ENCODE measurements at regions not wholly inside any gene's neighbourhood (a gene's known extent, or its start where the extent isn't known, plus 50 kb on each side); places are given as distances from the start of the nearest gene placed in this dataset.

DNA sequence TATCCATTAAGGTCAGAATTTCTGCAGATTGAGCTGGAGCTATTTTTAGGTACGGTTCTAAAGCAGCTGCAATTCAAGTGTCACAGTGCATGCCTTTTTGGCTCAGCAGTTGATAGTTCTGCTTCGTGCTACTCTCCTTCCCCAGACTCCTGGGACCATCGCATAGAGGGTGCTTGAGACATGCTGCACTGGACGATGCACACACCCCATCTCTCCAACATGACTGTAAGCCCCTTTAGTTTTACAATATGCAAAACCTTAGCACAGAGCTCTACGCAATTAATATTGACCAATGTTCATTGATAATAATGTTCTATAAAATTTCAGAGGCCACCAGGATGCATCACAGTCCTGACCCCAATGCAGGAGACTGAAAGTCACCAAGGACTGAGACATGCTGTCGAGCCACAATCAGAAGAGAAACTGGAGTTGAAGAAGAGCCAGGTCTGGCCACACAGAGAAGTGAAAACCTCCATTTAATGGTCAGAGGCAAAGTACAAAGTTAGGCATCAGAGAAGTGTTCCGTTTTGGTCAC, 120.9 kb upstream of the ZC3H12C start:
- Histone ChIP-seq H3K4me1 (peaks cover 21 to 25% (median 23%) of the 10 kb centered on the region in 4 donors), H3K27ac (replicated peaks in 1 of 4) (no peak overlapping the region)

DNA sequence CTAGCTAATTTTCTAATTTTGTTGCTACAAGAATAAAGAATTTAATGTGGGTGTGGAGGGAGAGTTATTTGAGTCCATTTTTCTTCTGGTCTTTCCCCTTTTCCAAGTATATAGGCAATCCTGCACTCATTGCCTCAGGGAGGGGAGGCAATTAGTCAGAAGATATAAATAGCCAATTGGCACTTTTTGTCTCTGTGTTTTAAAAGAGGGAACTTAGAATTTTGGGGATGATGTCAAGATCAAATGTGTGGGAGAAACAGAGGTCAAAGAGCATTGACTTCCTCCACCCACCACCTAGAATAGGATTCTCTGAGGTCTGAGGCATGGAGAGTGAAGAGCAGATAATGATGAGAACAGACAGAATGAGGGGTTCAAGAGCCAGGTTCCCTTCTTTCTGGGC, 120.3 kb upstream of the ZC3H12C start:
- intact Hi-C loops (cut with DNase I): no loop called here
- Histone ChIP-seq H3K4me1 (peaks cover 21 to 25% (median 23%) of the 10 kb centered on the region in 4 donors), H3K36me3 (no peaks in the 10 kb centered on the region), H3K4me3 (no peak overlapping the region), H3K27ac (replicated peaks in 1 of 4) (no peak overlapping the region), H3K27me3 (no peaks in the 10 kb centered on the region), H3K9me3 (no peaks in the 10 kb centered on the region)
- TF ChIP-seq POLR2AphosphoS5 (IDR thresholded peaks at IDR 0.05): no peak
- no peak for DNase-seq (ENCODE audit: extremely low spot score)

More for the DNA sequence above, 120.9 kb upstream of the ZC3H12C start:
- Histone ChIP-seq H3K36me3 (no peaks in the 10 kb centered on the region), H3K4me3 (no peak overlapping the region), H3K27me3 (no peaks in the 10 kb centered on the region), H3K9me3 (no peaks in the 10 kb centered on the region)
- TF ChIP-seq, protein P1, sequence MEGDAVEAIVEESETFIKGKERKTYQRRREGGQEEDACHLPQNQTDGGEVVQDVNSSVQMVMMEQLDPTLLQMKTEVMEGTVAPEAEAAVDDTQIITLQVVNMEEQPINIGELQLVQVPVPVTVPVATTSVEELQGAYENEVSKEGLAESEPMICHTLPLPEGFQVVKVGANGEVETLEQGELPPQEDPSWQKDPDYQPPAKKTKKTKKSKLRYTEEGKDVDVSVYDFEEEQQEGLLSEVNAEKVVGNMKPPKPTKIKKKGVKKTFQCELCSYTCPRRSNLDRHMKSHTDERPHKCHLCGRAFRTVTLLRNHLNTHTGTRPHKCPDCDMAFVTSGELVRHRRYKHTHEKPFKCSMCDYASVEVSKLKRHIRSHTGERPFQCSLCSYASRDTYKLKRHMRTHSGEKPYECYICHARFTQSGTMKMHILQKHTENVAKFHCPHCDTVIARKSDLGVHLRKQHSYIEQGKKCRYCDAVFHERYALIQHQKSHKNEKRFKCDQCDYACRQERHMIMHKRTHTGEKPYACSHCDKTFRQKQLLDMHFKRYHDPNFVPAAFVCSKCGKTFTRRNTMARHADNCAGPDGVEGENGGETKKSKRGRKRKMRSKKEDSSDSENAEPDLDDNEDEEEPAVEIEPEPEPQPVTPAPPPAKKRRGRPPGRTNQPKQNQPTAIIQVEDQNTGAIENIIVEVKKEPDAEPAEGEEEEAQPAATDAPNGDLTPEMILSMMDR (IDR thresholded peaks at IDR 0.05): no peak
- TF ChIP-seq POLR2AphosphoS5 (IDR thresholded peaks at IDR 0.05) (no peak), POLR2A (IDR thresholded peaks at IDR 0.05; ENCODE audit: low read depth) (no peak), EP300 (IDR thresholded peaks at IDR 0.05) (no peak)
- intact Hi-C loops (cut with DNase I): no loop called here
- no peak for DNase-seq (ENCODE audit: extremely low spot score)
- WGBS: 45% methylated on average over 7 of the region's 7 CpGs

DNA sequence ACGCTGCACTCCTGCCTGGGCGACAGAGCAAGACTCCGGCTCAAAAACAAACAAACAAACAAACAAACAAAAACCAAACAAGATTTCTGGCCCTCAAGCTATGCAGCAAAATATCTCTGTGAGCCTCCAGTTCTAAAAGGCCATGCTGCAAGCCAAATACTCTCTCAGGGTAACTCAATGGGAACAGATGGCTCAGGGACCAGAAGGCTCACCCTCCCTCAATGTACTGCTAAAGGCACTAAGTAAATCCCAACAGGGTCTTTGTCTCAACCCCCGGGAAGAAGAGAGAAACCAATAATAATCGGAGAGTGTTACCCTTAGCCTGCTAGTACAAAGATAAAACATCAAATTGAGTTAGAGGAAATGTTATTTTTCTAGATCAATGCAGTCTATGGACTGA, 119.7 kb upstream of the ZC3H12C start:
- DNase-seq (ENCODE audit: extremely low spot score): no peak
- no peak overlapping the region for H3K4me3 ChIP-seq
- peaks cover 21 to 25% (median 23%) of the 10 kb centered on the region in 4 donors for H3K4me1 ChIP-seq
- 88% methylated on average over 5 of the region's 5 CpGs for WGBS
- intact Hi-C loops (cut with DNase I): no loop called here
- TF ChIP-seq, protein P1 (IDR thresholded peaks at IDR 0.05): no peak
- TF ChIP-seq POLR2A (IDR thresholded peaks at IDR 0.05; ENCODE audit: low read depth) (no peak), EP300 (IDR thresholded peaks at IDR 0.05) (no peak), POLR2AphosphoS5 (IDR thresholded peaks at IDR 0.05) (no peak)
- H3K36me3 ChIP-seq: no peaks in the 10 kb centered on the region
- no peaks in the 10 kb centered on the region for H3K27me3 ChIP-seq
- H3K9me3 ChIP-seq: no peaks in the 10 kb centered on the region
- H3K27ac ChIP-seq (replicated peaks in 1 of 4): no peak overlapping the region

DNA sequence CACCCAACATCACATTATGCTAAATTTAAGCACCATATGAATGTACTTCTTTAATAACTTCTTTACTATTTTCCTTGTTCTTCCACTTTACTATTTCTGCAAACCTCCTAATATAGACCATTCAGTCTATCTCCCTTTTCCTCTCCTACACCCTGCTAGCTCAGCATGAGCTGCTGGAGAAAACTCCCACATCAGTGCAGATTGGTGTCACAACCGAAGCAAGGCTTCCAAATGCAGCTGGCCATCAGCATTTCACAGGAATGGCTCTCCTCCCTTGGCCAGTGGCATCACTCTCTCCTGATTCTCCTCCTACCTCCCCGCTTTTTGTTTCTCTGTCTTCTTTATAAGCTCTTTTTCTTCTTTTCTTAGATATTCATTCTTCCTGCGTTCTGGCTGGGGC, 118.7 kb upstream of the ZC3H12C start:
- WGBS: 86% methylated on average over 3 of the region's 3 CpGs
- Histone ChIP-seq H3K36me3 (no peaks in the 10 kb centered on the region), H3K27ac (replicated peaks in 1 of 4) (no peak overlapping the region), H3K4me3 (no peak overlapping the region), H3K9me3 (no peaks in the 10 kb centered on the region), H3K4me1 (peaks cover 21 to 25% (median 23%) of the 10 kb centered on the region in 4 donors), H3K27me3 (no peaks in the 10 kb centered on the region)
- TF ChIP-seq POLR2AphosphoS5 (IDR thresholded peaks at IDR 0.05): no peak
- no peak for TF ChIP-seq POLR2A (IDR thresholded peaks at IDR 0.05; ENCODE audit: low read depth)
- no peak for TF ChIP-seq EP300 (IDR thresholded peaks at IDR 0.05)
- TF ChIP-seq, protein P1 (IDR thresholded peaks at IDR 0.05): no peak
- no peak for DNase-seq (ENCODE audit: extremely low spot score)
- intact Hi-C loops (cut with DNase I): no loop called here

DNA sequence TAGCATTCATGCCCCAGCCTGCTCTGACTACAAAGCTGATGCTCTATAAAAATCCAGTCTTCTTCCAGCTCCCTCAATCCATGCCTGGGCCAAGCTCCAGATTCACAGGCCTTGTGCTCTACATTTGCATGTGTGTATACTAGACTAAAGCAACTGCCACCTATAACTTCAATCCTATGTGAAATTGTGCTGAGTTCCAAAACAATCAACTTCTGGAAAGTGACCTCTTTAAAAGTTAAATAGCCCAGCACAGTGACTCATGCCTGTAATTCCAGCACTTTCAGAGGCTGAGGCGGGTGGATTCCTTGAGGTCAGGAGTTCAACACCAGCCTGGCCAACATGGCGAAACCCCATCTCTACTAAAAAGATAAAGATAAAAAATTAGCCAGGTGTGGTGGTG, 114.3 kb upstream of the ZC3H12C start:
- TF ChIP-seq EP300 (IDR thresholded peaks at IDR 0.05) (no peak), POLR2AphosphoS5 (IDR thresholded peaks at IDR 0.05) (no peak), POLR2A (IDR thresholded peaks at IDR 0.05; ENCODE audit: low read depth) (no peak)
- TF ChIP-seq, protein P1 (IDR thresholded peaks at IDR 0.05): no peak
- intact Hi-C loops (cut with DNase I): loop anchor here (5.0 kb wide), 1 partner anchor 48 kb away; no protein-coding TSS in a partner anchor
- no peak for DNase-seq (ENCODE audit: extremely low spot score)
- Histone ChIP-seq H3K27ac (replicated peaks in 1 of 4) (no peak overlapping the region), H3K4me3 (no peak overlapping the region), H3K4me1 (no peaks in the 10 kb centered on the region), H3K27me3 (no peaks in the 10 kb centered on the region), H3K36me3 (no peaks in the 10 kb centered on the region), H3K9me3 (no peaks in the 10 kb centered on the region)
- 87% methylated on average over 2 of the region's 2 CpGs for WGBS

Measured in esophagus muscularis mucosa (tissue), 4 donors.